Breast epithelium (tissue), 4 donors: ENCODE measurements at regions not wholly inside any gene's neighbourhood (a gene's known extent, or its start where the extent isn't known, plus 50 kb on each side); places are given as distances from the start of the nearest gene placed in this dataset.
A peak's percentile ranks its signal among the peaks of the same experiment; 100 is the strongest.
"Not testable (repeated sequence)": the region's sequence is repeated elsewhere in the genome, so short reads cannot be mapped to it uniquely, and the experiment has no call there.

Experiments used
- DNase-seq, 2 donors: peaks; one replicate each; pipeline ENCODE4 v3.0.0-alpha.2; 2019; ENCODE audit warnings: low spot score in 2 of 2
- H3K27ac ChIP-seq, 2 donors: fragments of 200-600 bp; sonication (generic) in 1 of 2; one replicate each; pipeline ENCODE4 v1.5.1; 2016 to 2019; ENCODE audit warnings: mild to moderate bottlenecking in 1 of 2
- H3K27me3 ChIP-seq, 2 donors: fragments of 200-600 bp; sonication (generic) in 1 of 2; one replicate each; pipeline versions ENCODE4 v1.5.1 to v1.6.0; 2017 to 2019; ENCODE audit warnings: control low read depth in 1 of 2, mild to moderate bottlenecking in 1 of 2
- H3K36me3 ChIP-seq: fragments of 200-600 bp; one replicate; pipeline ENCODE4 v1.5.1; 2019
- H3K4me1 ChIP-seq, 2 donors: fragments of 200-600 bp; sonication (generic); one replicate each; pipeline ENCODE4 v1.5.1; 2016 to 2019; ENCODE audit warnings: control low read depth in 1 of 2
- H3K4me3 ChIP-seq, 3 donors: fragments of 200-600 bp; sonication (generic); 1 replicate in 2 of 3; 2 replicates in 1 of 3; pipeline ENCODE4 v1.5.1; 2016 to 2019; ENCODE audit warnings: mild to moderate bottlenecking in 3 of 3, moderate library complexity in 2 of 3
- H3K9me3 ChIP-seq, 2 donors: fragments of 200-600 bp; sonication (generic) in 1 of 2; one replicate each; pipeline ENCODE4 v1.5.1; 2016 to 2019; ENCODE audit warnings: control low read depth in 1 of 2
- CTCF ChIP-seq, 3 donors: fragments of 450-650 bp; IDR thresholded peaks; one replicate each; pipeline ENCODE4 v1.5.1; 2016 to 2017; ENCODE audit warnings: antibody characterized with exemption in 3 of 3, mild to moderate bottlenecking in 3 of 3, moderate library complexity in 3 of 3
- POLR2A ChIP-seq: fragments of 450-650 bp; IDR thresholded peaks from one replicate; pipeline ENCODE4 v1.6.1; 2016; ENCODE audit warnings: antibody characterized with exemption, mild to moderate bottlenecking, moderate library complexity
- POLR2AphosphoS5 ChIP-seq, 3 donors: sonication (generic); formaldehyde crosslinking; IDR thresholded peaks; one replicate each; pipeline ENCODE4 v1.6.1; 2017; ENCODE audit warnings: antibody characterized with exemption in 3 of 3
- intact Hi-C: fragments of 100-400 bp; cut with DNase I; formaldehyde crosslinking; loops from one replicate; pipeline ENCODE4 v1.15.1; 2023; ENCODE audit warnings: low total_unique reads

DNA sequence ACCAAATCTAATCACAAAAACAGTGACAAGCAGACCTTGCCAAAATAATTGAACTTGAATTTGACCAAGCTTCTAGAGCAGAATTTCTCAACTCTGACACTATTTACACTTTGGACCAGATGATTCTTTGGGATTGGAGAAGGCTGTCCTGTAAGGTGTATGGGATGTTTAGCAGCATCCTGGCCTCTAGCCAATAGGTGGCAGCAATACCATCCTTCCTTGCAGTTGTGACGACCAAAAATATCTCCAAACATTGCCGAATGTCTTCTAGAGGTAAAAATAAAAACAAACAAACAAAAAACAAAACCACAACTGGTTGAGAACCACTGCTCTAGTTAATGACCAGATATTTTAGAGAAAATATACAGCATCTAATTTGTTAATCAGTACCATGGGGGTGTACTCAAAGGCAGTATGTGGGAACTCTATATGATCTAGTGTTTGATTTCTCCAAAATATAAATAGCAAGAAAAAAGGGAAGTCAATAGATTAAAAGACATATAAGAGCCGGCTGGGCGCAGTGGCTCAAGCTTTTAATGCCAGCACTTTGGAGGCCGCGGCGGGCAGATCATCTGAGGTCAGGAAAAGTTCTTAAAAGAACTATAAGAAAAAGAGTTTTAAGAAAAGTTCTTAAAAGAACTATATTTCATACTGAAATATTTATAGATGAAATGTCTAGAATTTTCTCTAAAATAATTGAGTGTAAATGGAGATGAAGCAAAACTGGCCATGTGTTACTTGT is 60.9 kb upstream of the ZNF527 start:
- no peak for DNase-seq
- TF ChIP-seq POLR2A, result no peak
- TF ChIP-seq CTCF (IDR thresholded peaks at IDR 0.05), result no peak
- no peak for TF ChIP-seq POLR2AphosphoS5 (IDR thresholded peaks at IDR 0.05)
- intact Hi-C loops, result no loop called here
- H3K27me3 ChIP-seq, result no peaks in the 10 kb centered on the region
- H3K9me3 ChIP-seq, result peaks cover 0 to 11% of the 10 kb centered on the region in 2 donors
- H3K36me3 ChIP-seq, result no peaks in the 10 kb centered on the region
- no peak overlapping the region for H3K27ac ChIP-seq
- no peaks in the 10 kb centered on the region for H3K4me1 ChIP-seq
- no peak overlapping the region for H3K4me3 ChIP-seq

DNA sequence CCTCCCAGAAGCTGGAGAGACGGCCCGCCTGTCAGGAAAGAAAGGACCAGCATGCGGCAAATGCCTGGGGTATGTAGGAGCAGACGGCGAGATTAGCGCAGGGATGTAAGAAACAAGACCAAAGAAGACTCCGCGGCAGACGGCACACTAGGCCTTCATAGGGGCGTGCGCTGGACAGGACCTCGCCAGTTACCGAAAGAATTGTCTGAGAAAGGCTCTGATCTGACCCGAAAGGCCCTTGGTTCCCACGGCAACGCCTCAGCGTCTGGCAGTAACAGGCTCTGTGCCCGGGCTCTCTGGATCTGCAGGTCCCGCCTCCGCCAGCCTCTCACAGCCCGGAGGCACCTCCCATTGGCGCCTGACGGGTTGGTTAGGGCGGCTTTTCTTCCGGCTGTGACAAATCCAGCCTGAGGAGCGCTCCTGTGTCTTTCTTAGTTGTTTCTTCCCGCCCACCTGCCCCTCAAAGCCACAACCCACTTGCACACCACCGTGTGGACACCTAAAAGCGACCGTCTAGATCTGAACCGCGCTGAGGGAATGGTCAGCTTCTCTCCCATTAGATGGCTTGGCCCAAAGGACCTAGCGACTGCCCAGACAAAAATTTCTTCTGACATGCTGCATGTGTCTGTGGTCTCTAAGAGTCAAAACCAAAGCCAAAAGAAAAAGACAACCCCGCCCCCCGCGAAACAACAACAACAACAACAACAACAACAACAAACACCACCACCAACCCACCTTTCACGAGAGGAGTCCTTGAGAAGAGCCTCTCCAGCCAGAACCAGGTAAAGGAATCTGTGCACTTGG is 58.2 kb upstream of the ZNF527 start:
- intact Hi-C loops, H3K4me1 ChIP-seq, H3K9me3 ChIP-seq, H3K27me3 ChIP-seq, H3K36me3 ChIP-seq: not testable (repeated sequence)
- H3K4me3 ChIP-seq, result peak overlapping the region; percentile 31 to 59 (median 49)
- peak overlapping the region; percentile 48 to 79 for H3K27ac ChIP-seq
- DNase-seq, result peak; percentile 57 to 70

GRCh38 chr19:37313335-37313627 is 57.6 kb upstream of the ZNF527 start:
- no peaks in the 10 kb centered on the region for H3K9me3 ChIP-seq
- H3K36me3 ChIP-seq, result no peaks in the 10 kb centered on the region
- H3K4me3 ChIP-seq, result peak overlapping the region in 2 of 3 donors; percentile 49 to 59
- no peak for DNase-seq
- H3K27me3 ChIP-seq, result no peaks in the 10 kb centered on the region
- peak overlapping the region; percentile 48 to 79 for H3K27ac ChIP-seq
- no peaks in the 10 kb centered on the region for H3K4me1 ChIP-seq
- no peak for TF ChIP-seq POLR2A
- intact Hi-C loops, result no loop called here

GRCh38 chr19:37317403-37318209 is 53.3 kb upstream of the ZNF527 start:
- H3K9me3 ChIP-seq, result no peaks in the 10 kb centered on the region
- H3K4me3 ChIP-seq, result peak overlapping the region; percentile 74 to 85 (median 85)
- peak; percentile 66 to 93 (median 76) for TF ChIP-seq POLR2AphosphoS5 (IDR thresholded peaks at IDR 0.05)
- TF ChIP-seq POLR2A, result peak; percentile 77
- TF ChIP-seq CTCF (IDR thresholded peaks at IDR 0.05), result peak in 2 of 3 donors; percentile 41 to 45
- peak; percentile 96 to 97 for DNase-seq
- H3K36me3 ChIP-seq, result no peaks in the 10 kb centered on the region
- H3K4me1 ChIP-seq, result peaks cover 0 to 10% of the 10 kb centered on the region in 2 donors
- H3K27ac ChIP-seq, result peak overlapping the region; percentile 88 to 91
- intact Hi-C loops, result no loop called here
- no peaks in the 10 kb centered on the region for H3K27me3 ChIP-seq

- H3K27me3 ChIP-seq, DNase-seq, H3K9me3 ChIP-seq, H3K27ac ChIP-seq, H3K4me3 ChIP-seq, intact Hi-C loops, H3K36me3 ChIP-seq: not testable (repeated sequence)
- peaks cover 0 to 10% of the 10 kb centered on the region in 2 donors for H3K4me1 ChIP-seq
These were observed 49.9 kb upstream of the ZNF527 start for GRCh38 chr19:37320988-37321387.
